SKM-1 (cell line): ENCODE measurements at regions not wholly inside any gene's neighbourhood (a gene's known extent, or its start where the extent isn't known, plus 50 kb on each side); places are given as distances from the start of the nearest gene placed in this dataset.

Source experiments
- DNase-seq: peaks from one replicate; lab custom pipeline; 2025; ENCODE audit not compliant: unreplicated experiment; lab: John Stamatoyannopoulos, UW

GRCh38 chr10:90447831-90448230, 410.0 kb downstream of the HTR7 start:
- no peak for DNase-seq

- no peak for DNase-seq
Observed at GRCh38 chr10:90450797-90451196, 407.0 kb downstream of the HTR7 start.

- DNase-seq, result no peak
Observed at GRCh38 chr10:90451283-90451682, 406.6 kb downstream of the HTR7 start.

- DNase-seq, result no peak
Observed at GRCh38 chr10:90458054-90458453, 399.8 kb downstream of the HTR7 start.

- DNase-seq, result no peak
Observed at GRCh38 chr10:90458571-90458970, 399.3 kb downstream of the HTR7 start.

GRCh38 chr10:90461437-90462155, 396.2 kb downstream of the HTR7 start:
- no peak for DNase-seq

GRCh38 chr10:90462749-90463470, 394.9 kb downstream of the HTR7 start:
- no peak for DNase-seq

GRCh38 chr10:90464329-90464728, 393.5 kb downstream of the HTR7 start:
- DNase-seq, result no peak

- no peak for DNase-seq
Observed at GRCh38 chr10:90470966-90471365, 386.9 kb downstream of the HTR7 start.

GRCh38 chr10:90480466-90480865, 377.4 kb downstream of the HTR7 start:
- DNase-seq, result no peak

- no peak for DNase-seq
Observed at GRCh38 chr10:90481326-90481923, 376.4 kb downstream of the HTR7 start.

GRCh38 chr10:90484518-90484917, 373.3 kb downstream of the HTR7 start:
- DNase-seq, result no peak

GRCh38 chr10:90494183-90494582, 363.7 kb downstream of the HTR7 start:
- no peak for DNase-seq

- DNase-seq, result no peak
Observed at GRCh38 chr10:90504172-90504571, 353.7 kb downstream of the HTR7 start.

GRCh38 chr10:90526721-90527120, 331.1 kb downstream of the HTR7 start:
- no peak for DNase-seq

- DNase-seq, result no peak
Observed at GRCh38 chr10:90530521-90530920, 327.3 kb downstream of the HTR7 start.

- DNase-seq, result no peak
Observed at GRCh38 chr10:90557385-90557784, 300.5 kb downstream of the HTR7 start.

- DNase-seq, result no peak
Observed at GRCh38 chr10:90560331-90560730, 297.5 kb downstream of the HTR7 start.

- no peak for DNase-seq
Observed at GRCh38 chr10:90561666-90562065, 296.2 kb downstream of the HTR7 start.

- no peak for DNase-seq
Observed at GRCh38 chr10:90571481-90572258, 286.2 kb downstream of the HTR7 start.

GRCh38 chr10:90575125-90575524, 282.7 kb downstream of the HTR7 start:
- DNase-seq, result no peak
